GM18508 (cell line): ENCODE measurements at regions not wholly inside any gene's neighbourhood (a gene's known extent, or its start where the extent isn't known, plus 50 kb on each side); places are given as distances from the start of the nearest gene placed in this dataset.
"Not testable (repeated sequence)": the region's sequence is repeated elsewhere in the genome, so short reads cannot be mapped to it uniquely, and the experiment has no call there.

ENCODE experiments used
- ATAC-seq: cut with Tn5 transposase; IDR thresholded peaks from one replicate; pipeline ENCODE4 v1.9.1; 2021; ENCODE audit warnings: moderate number of reproducible peaks; ENCODE audit not compliant: insufficient read depth, unreplicated experiment

DNA sequence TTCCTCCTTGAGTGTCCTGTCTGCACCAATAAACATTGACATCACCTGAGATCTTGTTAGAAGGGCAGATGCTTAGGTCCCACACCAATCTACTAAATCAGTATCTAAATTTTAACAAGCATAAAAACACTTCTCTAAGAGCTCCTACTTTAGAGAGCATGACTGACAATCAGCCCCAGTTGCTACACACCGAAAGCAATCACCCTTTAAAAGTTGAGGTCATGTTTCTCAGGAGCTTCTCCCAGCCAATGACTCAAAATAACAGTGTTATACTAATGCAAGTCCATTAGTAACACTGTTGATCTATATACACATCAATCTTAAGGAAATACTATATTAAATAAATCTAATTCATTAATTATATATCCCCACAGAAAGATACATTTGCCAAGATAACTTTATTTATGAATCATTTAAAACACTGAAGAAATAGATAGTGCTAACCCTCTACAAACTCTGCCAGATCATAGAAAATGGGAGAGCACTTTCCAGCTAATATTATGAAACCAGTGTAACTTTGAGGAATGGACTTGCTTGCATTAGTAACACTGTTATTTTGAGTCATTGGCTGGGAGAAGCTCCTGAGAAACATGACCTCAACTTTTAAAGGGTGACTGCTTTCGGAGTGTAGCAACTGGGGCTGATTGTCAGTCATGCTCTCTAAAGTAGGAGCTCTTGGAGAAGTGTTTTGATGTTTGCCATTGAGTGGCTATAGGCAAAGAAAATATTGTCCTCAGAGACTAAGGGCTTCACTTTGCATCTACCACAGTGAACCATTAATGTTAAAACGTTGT is 109.8 kb upstream of the HDX start:
- no peak for ATAC-seq

GRCh38 chrX:84634201-84634782 is 132.0 kb upstream of the HDX start:
- ATAC-seq: no peak

DNA sequence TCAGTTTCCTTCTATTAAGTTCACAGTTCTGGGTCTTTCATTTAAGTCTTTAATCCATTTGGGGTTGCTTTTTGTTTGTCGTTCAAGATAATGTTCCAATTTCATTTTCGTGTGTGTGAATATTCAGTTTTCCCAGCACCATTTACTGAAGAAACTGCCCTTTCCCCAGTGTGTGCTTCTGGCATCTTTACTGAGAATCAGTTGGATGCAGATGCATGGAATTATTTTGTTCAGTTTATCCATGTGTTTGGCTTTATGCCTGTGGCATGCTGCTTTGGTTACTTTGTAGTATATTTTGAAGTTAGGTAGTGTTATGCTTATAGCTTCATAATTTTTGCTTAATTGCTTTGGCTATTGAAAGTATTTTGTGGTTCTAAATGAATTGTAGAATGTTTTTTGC is 163.8 kb upstream of the HDX start:
- no peak for ATAC-seq

DNA sequence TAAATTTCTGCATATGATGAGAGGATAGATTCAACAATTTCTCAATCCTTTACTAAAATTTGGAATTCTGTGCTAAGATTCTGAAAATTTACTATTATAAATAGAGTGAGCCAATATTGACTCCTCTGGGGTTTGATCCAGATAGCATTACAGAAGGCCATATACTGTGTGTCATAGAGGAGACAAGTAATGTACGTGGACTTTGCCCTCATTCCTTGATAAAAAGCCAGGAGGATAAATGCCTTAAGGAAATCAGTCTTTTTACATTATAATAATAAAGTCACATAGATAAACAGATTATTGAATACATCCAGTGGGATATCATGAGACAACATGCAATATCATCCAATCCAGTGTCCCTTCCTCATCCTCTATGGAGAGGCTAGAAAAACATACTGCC is 188.0 kb upstream of the HDX start:
- ATAC-seq: no peak

- no peak for ATAC-seq
Measured at GRCh38 chrX:84709987-84710386, 207.7 kb upstream of the HDX start.

DNA sequence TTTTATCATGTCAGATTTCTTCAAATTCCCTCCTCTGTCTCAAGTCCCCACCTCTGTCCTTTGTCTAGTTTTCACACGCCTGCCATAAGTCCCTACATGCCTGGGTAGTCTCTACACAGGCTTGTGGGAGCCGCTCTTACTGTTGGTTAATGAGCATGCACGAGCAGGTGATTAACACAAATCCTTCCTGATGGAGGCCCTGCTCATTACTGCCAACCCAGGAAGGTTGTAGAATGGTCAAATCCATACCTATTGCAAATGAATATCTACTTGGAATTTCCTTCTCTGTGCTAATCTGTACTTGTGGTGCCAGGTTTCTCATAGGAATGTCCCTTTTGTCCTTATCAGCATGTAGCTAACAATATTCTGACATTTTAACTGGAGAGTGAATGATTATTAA is 208.4 kb upstream of the HDX start:
- no peak for ATAC-seq

DNA sequence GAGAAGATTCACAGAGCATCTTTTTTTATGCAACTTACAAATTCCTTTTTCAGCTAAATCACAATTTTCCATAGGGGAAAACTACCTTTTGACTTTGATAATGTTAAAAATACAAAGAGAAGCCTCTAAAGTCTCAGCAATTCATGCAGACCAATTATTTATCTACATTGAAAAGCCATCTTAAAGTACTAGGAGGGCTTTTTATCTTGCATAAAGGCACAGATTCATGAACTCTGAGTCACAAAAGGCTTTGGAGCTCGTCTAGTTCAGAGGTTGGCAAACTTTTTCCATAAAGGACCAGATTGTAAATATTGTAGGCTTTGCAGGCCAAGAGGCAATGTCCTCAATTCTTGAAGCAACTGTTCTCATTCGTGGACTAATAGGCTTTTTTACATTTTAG is 210.4 kb upstream of the HDX start:
- ATAC-seq: no peak

DNA sequence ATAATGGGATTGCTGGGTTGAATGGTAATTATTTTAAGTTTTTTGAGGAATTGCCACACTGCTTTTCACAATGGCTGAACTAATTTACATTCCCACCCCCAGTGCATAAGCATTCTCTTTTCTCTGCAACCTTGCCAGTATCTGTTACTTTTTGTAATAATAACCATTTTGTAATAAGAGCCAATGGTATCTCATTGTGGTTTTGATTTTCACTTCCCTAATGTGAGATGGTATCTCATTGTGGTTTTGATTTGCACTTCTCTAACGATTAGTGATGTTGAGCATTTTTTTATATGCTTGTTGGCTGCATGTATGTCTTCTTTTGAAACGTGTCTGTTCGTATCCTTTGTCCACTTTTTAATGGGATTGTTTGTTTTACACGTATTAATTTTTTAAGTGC is 213.1 kb upstream of the HDX start:
- no peak for ATAC-seq

- no peak for ATAC-seq
Measured at GRCh38 chrX:84717343-84717742, 215.1 kb upstream of the HDX start.

GRCh38 chrX:84721416-84721815 is 219.2 kb upstream of the HDX start:
- no peak for ATAC-seq

- no peak for ATAC-seq
Measured at GRCh38 chrX:84724576-84724975, 222.3 kb upstream of the HDX start.

- no peak for ATAC-seq
Measured at GRCh38 chrX:84729408-84729807, 227.2 kb upstream of the HDX start.

- peak; percentile 99 for ATAC-seq
Measured at GRCh38 chrX:84729809-84730208, 227.6 kb upstream of the HDX start.

GRCh38 chrX:84735025-84735424 is 232.8 kb upstream of the HDX start:
- ATAC-seq: no peak

- ATAC-seq: no peak
Measured at GRCh38 chrX:84737471-84737871, 235.2 kb upstream of the HDX start.

GRCh38 chrX:84747516-84747915 is 245.3 kb upstream of the HDX start:
- no peak for ATAC-seq

DNA sequence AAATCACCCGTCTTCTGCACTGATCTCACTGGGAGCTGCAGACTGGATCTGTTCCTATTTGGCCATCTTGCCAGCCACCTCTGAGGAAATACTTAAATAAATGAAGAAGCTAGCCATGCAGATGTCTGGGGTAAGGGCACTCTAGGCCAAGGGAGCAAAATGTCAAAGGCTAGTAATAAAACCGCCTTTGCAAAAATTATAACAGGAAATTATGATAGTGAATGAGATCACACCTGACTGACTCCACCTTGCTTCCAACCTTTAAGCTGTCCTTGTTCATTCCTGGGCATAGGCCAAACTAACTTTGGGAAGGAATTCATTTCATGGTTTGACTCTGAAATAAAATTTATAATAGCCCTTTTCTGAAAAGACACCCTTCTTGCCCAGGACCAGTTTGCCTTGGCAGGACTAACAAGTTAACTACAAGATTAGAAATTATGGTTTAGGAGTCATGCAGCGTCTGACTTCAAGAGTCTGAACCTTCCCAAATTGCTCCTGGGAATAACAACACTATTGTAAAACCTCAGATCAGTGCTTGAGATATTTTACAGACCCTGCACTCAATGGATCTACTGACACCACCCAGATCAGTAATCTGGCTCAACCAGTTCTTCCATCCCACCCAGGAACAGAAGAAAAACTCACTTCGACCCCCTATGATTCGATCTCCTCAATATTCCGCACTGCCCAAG is 246.9 kb upstream of the HDX start:
- no peak for ATAC-seq

- ATAC-seq: no peak
Measured at GRCh38 chrX:84760560-84760959, 243.1 kb upstream of the APOOL start.

GRCh38 chrX:84796321-84796720 is 207.4 kb upstream of the APOOL start:
- no peak for ATAC-seq

DNA sequence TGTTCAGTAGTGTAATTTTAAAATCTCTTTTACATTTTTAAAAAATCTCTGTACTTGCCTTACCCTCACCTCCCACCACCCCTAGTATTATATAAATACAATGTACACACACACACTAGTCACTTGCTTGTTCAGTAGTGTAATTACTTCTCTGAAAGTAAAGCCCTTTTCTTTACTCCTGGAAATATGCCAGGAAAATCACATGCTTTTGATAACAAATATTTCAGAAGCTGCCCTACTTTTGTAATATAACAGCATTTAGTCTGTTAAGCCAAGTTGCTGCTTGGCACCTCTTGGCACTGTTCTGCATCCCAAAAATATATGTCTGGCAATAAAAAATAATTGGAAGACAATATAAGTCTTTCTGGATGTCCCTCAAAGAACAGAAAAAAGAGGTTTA is 172.8 kb upstream of the APOOL start:
- ATAC-seq: no peak

- ATAC-seq: not testable (repeated sequence)
Measured at GRCh38 chrX:84846541-84846940, 157.1 kb upstream of the APOOL start.

- ATAC-seq: not testable (repeated sequence)
Measured at GRCh38 chrX:84851183-84851582, 152.5 kb upstream of the APOOL start.
